Fibroblast of skin of scalp (primary cell): ENCODE measurements at regions not wholly inside any gene's neighbourhood (a gene's known extent, or its start where the extent isn't known, plus 50 kb on each side); places are given as distances from the start of the nearest gene placed in this dataset.

Experiments used
- DNase-seq: peaks from one replicate; pipeline ENCODE4 v3.0.0-alpha.2; 2013

- no peak for DNase-seq
Measured at GRCh38 chr3:81045246-81045645, 716.2 kb downstream of the GBE1 start.

DNA sequence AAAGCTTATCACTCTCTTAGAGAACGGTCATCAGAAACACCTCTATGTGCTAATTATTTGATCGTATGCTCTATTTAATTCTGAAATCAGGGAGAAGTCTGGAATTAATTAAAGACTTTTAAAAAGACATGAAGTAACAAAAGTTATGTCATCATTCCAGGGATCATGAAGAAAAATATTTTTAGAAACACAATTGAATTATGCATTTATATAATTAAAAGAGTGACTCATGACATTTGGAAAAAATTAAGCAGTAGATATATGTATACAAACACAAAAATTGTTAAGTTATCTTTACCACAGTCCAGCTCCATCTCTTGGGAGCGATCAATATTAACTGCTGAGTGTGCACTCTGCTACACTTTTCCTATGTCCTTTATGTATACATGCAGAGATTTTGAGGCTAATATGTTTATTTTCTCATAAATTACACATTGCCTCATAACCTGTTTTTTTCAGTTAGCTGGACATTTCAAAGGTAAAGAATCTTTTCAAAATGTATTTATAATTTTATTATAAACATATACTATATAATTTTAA is 717.7 kb downstream of the GBE1 start:
- DNase-seq, result no peak

DNA sequence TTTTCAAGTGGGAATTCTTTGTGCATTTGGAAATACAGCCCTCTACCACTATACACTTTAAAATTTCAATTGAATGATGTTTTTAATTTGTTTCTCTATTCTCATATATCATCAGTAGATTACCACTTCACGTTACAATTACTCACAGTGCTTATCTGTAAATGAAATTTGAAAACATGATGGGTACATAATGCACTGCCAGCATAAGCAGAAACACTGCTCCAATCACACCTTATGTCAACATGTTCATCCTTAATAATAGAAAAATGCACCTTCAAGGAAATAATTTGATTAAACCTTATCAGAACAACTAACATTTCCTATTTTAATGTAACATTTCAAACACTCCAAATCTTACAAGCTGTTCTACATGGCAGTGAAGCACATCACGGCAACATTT is 718.4 kb downstream of the GBE1 start:
- DNase-seq, result no peak

- DNase-seq, result no peak
Measured at GRCh38 chr3:81041331-81041730, 720.1 kb downstream of the GBE1 start.

GRCh38 chr3:81040107-81040506 is 721.3 kb downstream of the GBE1 start:
- no peak for DNase-seq

- DNase-seq, result no peak
Measured at GRCh38 chr3:81033684-81034083, 727.8 kb downstream of the GBE1 start.

DNA sequence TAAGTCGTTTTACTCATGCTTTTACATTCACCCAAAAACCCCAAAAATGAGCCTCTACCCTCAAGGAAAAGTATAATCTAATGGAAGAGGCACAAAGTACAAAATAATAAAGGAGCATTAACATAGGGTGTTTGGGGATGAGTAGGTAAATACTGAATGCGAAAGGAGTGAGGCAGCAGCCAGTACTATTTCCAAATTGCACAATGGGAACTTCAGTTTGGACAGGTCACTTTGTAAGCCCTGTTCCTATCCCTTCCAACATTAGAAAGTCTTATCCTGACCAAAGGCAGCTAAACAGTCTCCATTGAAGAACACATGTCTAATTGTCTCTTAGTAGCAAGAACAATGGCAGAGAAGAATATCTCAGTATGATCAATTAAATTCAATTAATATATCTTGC is 728.3 kb downstream of the GBE1 start:
- no peak for DNase-seq

- no peak for DNase-seq
Measured at GRCh38 chr3:81029861-81030260, 731.6 kb downstream of the GBE1 start.

GRCh38 chr3:81027344-81027743 is 734.1 kb downstream of the GBE1 start:
- no peak for DNase-seq

DNA sequence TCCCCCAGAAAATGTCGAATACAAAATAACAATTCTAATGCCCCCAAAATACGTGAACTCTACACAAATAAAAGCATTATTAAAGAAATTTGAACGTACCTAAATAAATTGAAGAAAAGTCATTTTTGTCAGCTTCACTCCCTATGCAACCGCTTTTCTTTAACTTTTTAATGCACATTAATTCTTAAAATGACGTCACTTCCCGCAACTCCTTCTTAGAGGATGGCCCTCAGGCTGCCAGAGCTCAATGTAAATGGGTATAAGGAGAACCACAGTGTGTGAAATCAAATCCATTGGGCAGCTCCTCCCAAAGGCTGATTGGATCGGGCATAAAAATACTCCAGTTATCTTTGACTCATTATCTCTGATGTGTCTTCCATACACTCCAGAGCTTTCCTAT is 736.9 kb downstream of the GBE1 start:
- DNase-seq, result no peak

GRCh38 chr3:81022339-81022738 is 739.1 kb downstream of the GBE1 start:
- DNase-seq, result no peak

DNA sequence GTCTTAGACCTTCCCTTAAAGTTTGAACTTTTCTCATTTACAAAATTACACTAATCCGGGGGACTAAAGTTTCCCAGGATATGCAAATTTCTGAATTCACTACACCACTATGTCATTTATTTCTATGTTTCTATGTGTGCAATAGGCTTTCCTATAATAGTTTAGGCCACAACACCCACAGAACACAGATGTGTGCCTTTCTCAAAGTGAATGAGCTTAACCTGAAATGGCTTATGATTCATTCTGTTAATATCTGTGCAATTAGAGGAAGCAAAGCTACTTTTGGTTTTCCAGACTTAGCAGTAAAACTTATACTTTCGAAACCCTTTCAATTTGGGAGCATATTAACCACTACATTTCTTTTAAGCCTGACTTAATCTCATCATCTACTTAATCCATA is 748.1 kb downstream of the GBE1 start:
- DNase-seq, result no peak

DNA sequence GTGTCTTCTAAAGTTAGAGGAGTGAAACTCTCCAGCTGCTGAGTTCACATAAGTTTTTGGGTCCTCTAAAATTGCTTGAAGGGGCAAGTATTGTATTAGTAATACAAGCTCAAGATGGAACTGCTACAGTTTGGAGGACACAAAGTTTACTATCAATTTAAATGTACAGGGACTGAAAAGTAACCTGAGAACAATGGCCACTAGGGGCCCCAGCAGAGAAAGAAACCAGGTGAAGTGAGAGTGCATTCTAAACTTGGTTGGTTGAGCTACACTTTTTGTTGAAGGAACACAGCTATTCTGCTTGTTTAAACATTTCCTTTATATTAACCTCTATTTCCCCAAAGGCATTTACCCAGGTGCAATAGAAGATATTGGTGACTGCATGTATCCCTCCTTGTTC is 755.5 kb downstream of the GBE1 start:
- no peak for DNase-seq

- no peak for DNase-seq
Measured at GRCh38 chr3:81003817-81004216, 757.6 kb downstream of the GBE1 start.

DNA sequence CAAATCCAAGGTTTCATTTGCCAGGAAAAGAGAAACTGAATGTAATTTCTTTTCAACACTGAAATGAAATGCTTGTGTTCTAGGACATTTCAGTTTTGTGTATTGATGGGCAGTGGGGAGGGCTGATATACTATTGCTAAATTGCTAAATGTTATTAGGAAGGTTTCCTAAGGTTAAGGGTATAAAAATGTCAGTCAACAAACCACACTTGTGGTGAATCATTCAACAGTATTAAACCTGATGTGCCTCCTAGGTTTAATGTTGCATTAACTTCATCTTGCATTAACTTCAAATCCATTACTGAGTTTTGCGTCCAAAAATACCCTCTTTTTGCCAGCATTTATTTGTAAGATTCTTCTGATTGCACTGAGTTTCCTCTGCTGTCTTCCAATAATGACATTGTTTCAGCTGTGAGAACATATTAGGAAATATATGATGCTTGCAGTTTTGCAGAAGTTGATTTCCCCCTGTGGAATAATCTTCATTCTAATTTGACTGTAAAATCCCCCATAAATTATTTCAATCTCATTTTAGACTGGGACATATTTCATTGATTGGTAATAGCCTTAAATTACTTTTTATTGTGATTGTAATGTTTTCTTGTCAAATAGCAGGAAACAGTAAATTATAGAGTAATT is 758.3 kb downstream of the GBE1 start:
- no peak for DNase-seq

DNA sequence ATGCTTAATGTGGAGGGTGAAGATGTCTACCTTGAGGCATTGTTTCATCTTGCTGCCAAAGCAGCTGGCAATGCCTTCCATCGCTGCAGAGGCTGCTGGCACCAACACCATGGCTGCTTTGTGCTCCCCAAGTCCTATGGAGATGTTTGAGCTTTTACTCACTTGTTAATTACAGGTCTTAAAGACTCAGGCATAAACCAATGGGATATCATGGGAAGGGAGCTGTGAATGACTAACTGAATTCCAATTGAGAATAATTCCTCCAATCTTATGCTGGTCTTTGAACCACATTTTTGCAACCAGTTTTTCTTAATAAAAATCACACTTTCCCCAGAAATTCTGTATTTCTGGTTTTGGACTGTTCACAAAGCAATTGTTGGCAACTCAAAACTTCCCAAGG is 762.0 kb downstream of the GBE1 start:
- DNase-seq, result no peak

DNA sequence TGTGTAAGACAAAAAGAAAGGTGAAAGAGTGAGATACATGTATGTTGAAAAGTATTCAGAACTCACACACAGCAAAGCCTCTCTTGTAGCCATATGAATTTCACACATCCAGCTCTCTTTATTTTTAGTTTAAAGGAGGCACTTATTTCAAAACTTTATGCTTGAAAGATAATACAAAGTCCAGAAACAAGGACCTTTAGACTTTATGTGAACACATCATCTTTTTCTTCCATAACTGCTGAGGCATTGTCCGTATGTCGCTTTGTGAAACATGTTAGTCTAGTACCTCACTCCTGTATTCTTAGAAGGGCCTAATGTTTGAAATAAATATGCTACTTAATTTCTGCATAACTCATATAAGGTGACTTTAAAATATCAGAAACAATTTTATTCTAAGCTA is 763.4 kb downstream of the GBE1 start:
- DNase-seq, result no peak

GRCh38 chr3:80997622-80998021 is 763.8 kb downstream of the GBE1 start:
- no peak for DNase-seq

DNA sequence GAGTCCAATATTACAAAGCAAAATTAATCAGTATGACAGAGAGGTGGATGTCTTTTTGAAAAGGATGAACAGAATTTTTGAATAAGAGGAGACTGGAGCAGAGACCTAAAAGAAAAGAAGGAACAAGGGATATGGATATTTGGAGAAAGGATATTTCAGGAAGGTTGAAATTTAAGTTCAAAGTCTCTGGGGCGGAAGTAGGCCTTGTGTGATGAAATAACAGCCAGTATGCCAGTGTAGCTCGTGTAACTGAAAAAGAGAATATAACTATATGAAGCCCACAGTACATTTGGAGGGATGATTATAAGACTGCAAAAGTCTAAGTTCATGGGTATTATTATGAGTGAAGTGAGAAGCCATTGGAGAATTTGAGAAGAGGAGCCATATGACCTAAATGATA is 766.7 kb downstream of the GBE1 start:
- no peak for DNase-seq

- DNase-seq, result no peak
Measured at GRCh38 chr3:80994085-80994665, 767.3 kb downstream of the GBE1 start.

DNA sequence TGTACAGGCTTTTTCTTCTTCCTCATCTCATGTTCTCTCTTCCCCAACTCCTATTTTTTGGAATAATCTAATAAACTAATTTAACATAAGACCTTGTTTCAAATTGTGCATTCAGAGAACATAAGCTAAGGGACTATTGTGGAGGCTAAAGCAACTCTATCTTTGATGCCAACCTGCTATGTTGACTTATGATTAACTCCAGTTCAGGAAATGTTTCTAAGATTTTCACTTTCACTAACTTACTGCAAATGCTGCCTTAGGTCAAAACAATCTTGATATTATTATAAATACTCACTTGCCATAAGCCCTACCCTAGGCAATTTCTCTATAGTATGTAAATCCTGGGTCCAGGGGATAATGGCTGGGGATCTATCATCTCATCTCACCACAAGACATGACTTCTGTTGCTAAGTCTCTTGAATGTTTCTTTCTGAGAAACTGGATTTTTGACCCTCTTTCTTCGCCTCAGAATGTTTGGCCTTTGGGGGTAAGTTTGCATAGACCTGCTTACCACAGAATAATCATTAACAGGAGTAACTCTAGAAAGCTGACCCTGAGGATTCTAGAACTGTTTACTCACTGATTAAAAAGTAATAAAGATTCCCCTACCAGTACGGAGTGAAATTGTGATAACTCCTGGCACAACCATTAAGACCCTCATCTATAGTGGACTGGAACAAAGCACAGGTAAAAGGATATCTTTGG is 768.1 kb downstream of the GBE1 start:
- DNase-seq, result no peak

DNA sequence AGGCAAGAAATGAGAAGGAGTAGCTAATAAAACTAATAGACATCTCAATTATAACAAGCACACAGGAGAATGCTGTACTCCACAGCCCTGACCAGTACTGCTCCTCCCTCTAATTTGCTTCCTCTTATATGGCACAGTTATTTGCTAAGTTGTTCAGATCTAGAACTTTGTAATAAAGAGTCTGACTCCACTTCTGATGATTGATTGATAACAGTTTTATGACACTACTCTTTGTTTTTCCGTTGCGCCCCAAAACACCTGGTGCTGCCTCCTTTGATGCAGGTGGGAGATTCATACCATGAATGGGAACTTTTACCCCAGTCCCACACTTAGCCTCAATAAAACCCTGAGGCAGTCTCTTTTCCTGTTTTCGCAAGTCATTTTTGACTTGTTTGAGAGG is 777.7 kb downstream of the GBE1 start:
- no peak for DNase-seq

DNA sequence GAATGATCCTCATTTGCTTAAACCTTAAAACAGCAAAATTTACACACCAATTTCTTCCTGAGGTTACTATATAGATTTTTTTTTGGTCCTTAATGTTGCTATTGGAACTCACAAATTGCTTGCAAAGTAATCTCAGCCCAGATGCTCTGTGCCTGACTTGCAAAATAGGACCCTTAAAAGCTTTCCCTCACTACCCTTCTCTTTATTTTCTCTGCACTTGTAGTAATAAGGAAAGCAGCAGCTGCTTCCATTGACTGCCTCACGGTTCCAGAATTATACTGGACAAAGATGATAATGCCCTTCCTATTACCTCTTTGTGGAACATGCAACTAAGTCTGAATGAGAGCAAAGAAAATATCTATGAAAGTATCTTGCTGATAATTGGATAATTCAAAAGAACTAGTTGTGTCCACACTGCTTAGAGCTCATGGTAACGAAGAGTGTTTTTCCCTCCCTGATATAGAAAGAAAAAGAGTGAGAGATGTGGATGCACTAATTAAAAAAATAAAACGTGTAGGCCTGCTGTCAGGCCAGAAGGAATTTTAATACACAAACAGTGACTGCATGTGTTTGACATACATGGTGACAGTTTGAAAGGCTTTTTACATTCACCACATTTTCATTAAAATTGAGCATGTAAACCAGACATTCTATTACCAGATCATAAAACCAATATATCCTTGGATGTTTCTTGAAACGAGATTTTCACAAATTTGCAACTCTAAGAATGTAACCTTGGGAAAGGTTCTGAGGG is 783.1 kb downstream of the GBE1 start:
- DNase-seq, result no peak
